GM12892 (cell line): ENCODE measurements at regions not wholly inside any gene's neighbourhood (a gene's known extent, or its start where the extent isn't known, plus 50 kb on each side); places are given as distances from the start of the nearest gene placed in this dataset.

Source experiments
- POLR2A ChIP-seq: IDR thresholded peaks from 2 replicates; pipeline ENCODE4 v1.6.1; 2011; ENCODE audit warnings: low read depth, low read length, control low read depth
- POLR2AphosphoS5 ChIP-seq: IDR thresholded peaks from 2 replicates; pipeline ENCODE4 v1.6.1; 2011; ENCODE audit warnings: low read depth, low read length, control low read depth

DNA sequence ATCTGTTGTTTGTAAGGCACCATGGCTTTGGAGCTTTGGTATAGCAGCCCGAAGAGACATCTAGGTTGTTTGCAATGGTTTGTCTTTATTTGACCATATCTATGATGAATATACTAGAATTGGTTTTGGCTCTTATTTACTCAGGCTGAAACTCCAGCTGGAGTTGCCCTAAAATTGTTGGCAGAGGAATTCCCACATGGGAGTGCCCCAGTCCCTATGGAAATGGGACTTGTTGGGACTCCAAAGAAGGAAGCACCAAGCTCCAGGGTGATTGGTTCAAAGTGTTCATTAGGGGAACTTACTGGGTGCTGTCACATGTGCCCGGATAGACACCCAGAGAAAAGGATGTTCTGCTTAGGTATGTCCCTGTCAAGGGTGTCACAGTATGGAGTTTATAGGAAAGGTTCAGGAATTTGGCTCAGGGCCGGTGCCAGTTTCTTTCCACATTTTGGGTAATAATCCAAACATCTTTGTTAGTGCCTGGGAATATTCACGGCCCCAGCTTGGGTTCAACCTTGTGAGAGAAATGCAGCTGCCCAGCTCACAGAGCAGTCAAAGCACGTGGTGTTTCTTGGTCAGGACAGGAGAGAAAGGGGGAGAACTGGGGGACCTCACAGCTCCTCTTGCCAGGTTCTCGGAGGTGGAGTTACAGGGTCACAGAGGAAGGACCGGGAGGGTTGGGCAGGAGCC is 123.5 kb upstream of the ZSWIM2 start:
- no peak for TF ChIP-seq POLR2A
- TF ChIP-seq POLR2AphosphoS5: no peak
